ENCODE measurements at regions not wholly inside any gene's neighbourhood (a gene's known extent, or its start where the extent isn't known, plus 50 kb on each side); places are given as distances from the start of the nearest gene placed in this dataset.

DNA sequence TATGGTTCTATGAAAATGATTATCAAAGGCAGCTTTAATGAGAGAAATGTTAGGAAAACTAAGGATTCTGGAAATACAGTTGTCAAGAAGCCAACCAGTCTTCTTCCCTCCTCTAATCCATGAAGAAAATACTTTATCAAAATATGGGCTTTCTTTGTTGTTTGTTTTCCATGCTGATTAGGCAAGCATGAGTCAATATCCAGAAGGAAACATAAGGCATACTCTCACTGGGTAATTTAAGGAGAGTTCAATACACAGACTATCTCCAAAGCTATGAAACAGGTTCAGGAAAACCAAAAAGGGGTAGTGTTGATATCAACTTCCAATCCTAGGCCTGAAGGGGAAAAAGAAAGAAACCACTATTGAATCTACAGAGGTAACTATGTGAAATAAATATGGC, 68.7 kb upstream of the CMC1 start:
- intact Hi-C loops (cut with micrococcal nuclease; ENCODE audit: unreplicated experiment) = no loop called here
- no peaks in the 10 kb centered on the region for H3K79me2 ChIP-seq (ENCODE audit: low read depth)
- no peak for DNase-seq
- H3K27me3 ChIP-seq (ENCODE audit: insufficient read depth, low read depth) = no peaks in the 10 kb centered on the region
- H3K27ac ChIP-seq = no peak overlapping the region
- no peaks in the 10 kb centered on the region; the same call in 1 of the 2 replicates for H3K9me2 ChIP-seq (ENCODE audit: insufficient read depth)
- POLR2A ChIA-PET (ENCODE audit: unreplicated experiment) = no interaction called here
- H4K20me1 ChIP-seq (ENCODE audit: insufficient read depth) = no peaks in the 10 kb centered on the region
- no peak overlapping the region for H3K4me3 ChIP-seq
- no peak overlapping the region for H3K4me2 ChIP-seq
- TF ChIP-seq EZH2 (IDR thresholded peaks at IDR 0.05; ENCODE audit: low read depth) = no peak
- TF ChIP-seq, protein P1, sequence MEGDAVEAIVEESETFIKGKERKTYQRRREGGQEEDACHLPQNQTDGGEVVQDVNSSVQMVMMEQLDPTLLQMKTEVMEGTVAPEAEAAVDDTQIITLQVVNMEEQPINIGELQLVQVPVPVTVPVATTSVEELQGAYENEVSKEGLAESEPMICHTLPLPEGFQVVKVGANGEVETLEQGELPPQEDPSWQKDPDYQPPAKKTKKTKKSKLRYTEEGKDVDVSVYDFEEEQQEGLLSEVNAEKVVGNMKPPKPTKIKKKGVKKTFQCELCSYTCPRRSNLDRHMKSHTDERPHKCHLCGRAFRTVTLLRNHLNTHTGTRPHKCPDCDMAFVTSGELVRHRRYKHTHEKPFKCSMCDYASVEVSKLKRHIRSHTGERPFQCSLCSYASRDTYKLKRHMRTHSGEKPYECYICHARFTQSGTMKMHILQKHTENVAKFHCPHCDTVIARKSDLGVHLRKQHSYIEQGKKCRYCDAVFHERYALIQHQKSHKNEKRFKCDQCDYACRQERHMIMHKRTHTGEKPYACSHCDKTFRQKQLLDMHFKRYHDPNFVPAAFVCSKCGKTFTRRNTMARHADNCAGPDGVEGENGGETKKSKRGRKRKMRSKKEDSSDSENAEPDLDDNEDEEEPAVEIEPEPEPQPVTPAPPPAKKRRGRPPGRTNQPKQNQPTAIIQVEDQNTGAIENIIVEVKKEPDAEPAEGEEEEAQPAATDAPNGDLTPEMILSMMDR (conservative IDR thresholded peaks at IDR 0.05) = no peak
- no peaks in the 10 kb centered on the region for H3F3A ChIP-seq (ENCODE audit: insufficient read depth, low read depth)
- H3K9me3 ChIP-seq (ENCODE audit: insufficient read depth, low read depth) = no peaks in the 10 kb centered on the region
- H3K4me1 ChIP-seq (replicated peaks; ENCODE audit: insufficient read depth) = no peaks in the 10 kb centered on the region
- no peaks in the 10 kb centered on the region for H3K36me3 ChIP-seq (ENCODE audit: low read depth)
- CTCF ChIA-PET = no interaction called here
- BruUV-seq (replicated peaks) = no TSS peak
- H2AFZ ChIP-seq = no peak overlapping the region

DNA sequence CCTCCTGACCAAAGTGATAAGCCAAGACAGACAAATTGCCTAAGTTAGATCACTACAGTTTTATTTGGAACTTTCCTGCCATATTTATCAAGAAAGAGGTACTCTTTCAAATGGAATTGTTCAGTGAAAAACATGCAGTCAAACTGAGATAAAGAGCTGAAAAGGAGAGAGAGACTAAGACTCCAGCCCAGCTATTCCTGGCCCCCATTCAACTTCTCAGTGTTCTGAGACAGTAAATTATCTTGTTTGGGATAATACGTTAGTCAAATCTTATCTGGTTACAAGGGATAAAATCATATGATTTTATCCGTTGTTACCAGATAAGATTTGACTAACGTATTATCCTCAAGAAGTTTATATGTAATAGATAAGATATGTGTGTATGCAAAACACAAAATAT, 67.6 kb upstream of the CMC1 start:
- TF ChIP-seq, protein P1 (conservative IDR thresholded peaks at IDR 0.05) = no peak
- TF ChIP-seq EZH2 (IDR thresholded peaks at IDR 0.05; ENCODE audit: low read depth) = no peak
- no peaks in the 10 kb centered on the region for H3F3A ChIP-seq (ENCODE audit: insufficient read depth, low read depth)
- intact Hi-C loops (cut with micrococcal nuclease; ENCODE audit: unreplicated experiment) = no loop called here
- ChIA-PET CTCF (no interaction called here), POLR2A (ENCODE audit: unreplicated experiment) (no interaction called here)
- no peak overlapping the region for H2AFZ ChIP-seq
- no peaks in the 10 kb centered on the region for H3K79me2 ChIP-seq (ENCODE audit: low read depth)
- no peak overlapping the region for H3K4me3 ChIP-seq
- no peak overlapping the region for H3K4me2 ChIP-seq
- H3K27me3 ChIP-seq (ENCODE audit: insufficient read depth, low read depth) = no peaks in the 10 kb centered on the region
- no peaks in the 10 kb centered on the region; the same call in 1 of the 2 replicates for H3K9me2 ChIP-seq (ENCODE audit: insufficient read depth)
- no peak for DNase-seq
- no peak overlapping the region for H3K27ac ChIP-seq
- BruUV-seq (replicated peaks) = no TSS peak
- no peaks in the 10 kb centered on the region for H4K20me1 ChIP-seq (ENCODE audit: insufficient read depth)
- H3K4me1 ChIP-seq (replicated peaks; ENCODE audit: insufficient read depth) = no peaks in the 10 kb centered on the region
- no peaks in the 10 kb centered on the region for H3K9me3 ChIP-seq (ENCODE audit: insufficient read depth, low read depth)
- no peaks in the 10 kb centered on the region for H3K36me3 ChIP-seq (ENCODE audit: low read depth)

DNA sequence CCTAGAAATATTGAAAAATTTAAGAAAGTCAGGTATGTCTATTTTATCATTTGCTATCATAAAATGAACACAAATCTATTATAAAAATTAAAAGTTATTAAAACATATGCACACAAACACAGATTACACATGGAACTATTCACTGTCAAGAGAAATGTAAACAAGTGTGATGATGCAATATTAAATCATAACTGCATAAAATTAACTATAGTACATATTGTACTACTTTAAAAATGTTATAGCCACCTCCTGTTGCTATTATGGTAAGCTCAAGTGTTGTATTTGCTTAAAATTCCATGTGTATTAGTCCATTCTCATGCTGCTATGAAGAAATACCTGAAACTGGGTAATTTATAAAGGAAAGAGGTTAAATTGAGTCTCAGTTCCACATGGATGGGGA, 54.7 kb upstream of the CMC1 start:
- intact Hi-C loops (cut with micrococcal nuclease; ENCODE audit: unreplicated experiment) = no loop called here
- Histone ChIP-seq H3K9me2 (ENCODE audit: insufficient read depth) (no peaks in the 10 kb centered on the region), H3K27me3 (ENCODE audit: insufficient read depth, low read depth) (no peaks in the 10 kb centered on the region), H2AFZ (no peak overlapping the region), H3K79me2 (ENCODE audit: low read depth) (no peaks in the 10 kb centered on the region), H3K36me3 (ENCODE audit: low read depth) (no peaks in the 10 kb centered on the region), H3K4me3 (no peak overlapping the region), H3K4me1 (replicated peaks; ENCODE audit: insufficient read depth) (no peaks in the 10 kb centered on the region), H3K9me3 (ENCODE audit: insufficient read depth, low read depth) (no peaks in the 10 kb centered on the region), H3F3A (ENCODE audit: insufficient read depth, low read depth) (no peaks in the 10 kb centered on the region), H3K27ac (no peak overlapping the region), H3K4me2 (no peak overlapping the region), H4K20me1 (ENCODE audit: insufficient read depth) (no peaks in the 10 kb centered on the region)
- TF ChIP-seq, protein P1 (conservative IDR thresholded peaks at IDR 0.05) = no peak
- no peak for TF ChIP-seq EZH2 (IDR thresholded peaks at IDR 0.05; ENCODE audit: low read depth)
- no peak for DNase-seq
- CTCF ChIA-PET = no interaction called here
- POLR2A ChIA-PET (ENCODE audit: unreplicated experiment) = no interaction called here
- no TSS peak for BruUV-seq (replicated peaks)
